CD4-positive, alpha-beta memory T cell (primary cell): ENCODE measurements at regions not wholly inside any gene's neighbourhood (a gene's known extent, or its start where the extent isn't known, plus 50 kb on each side); places are given as distances from the start of the nearest gene placed in this dataset.

ENCODE experiments used
- CTCF ChIA-PET: fragments of 350-600 bp; sonication (Branson Sonifier 250); formaldehyde crosslinking; loops from one replicate; lab custom pipeline; 2021; ENCODE audit warnings: inconsistent platforms; ENCODE audit not compliant: partially characterized antibody; lab: Charles Lee
- POLR2A ChIA-PET: fragments of 350-600 bp; sonication (Branson Sonifier 250); formaldehyde crosslinking; loops from one replicate; lab custom pipeline; 2021; ENCODE audit not compliant: partially characterized antibody; lab: Charles Lee
- DNase-seq, 5 donors: peaks; one replicate each; pipeline versions ENCODE4 v3.0.0 to v3.0.0-alpha.2; 2020 to 2022; ENCODE audit warnings: mixed read lengths in 1 of 5
- H3K27ac ChIP-seq: one replicate; pipeline ENCODE4 v1.7.0; 2013; ENCODE audit warnings: low read depth, low read length
- H3K27me3 ChIP-seq: 2 replicates; pipeline ENCODE4 v1.7.0; 2013; ENCODE audit warnings: mild to moderate bottlenecking, low read length, moderate library complexity; ENCODE audit not compliant: insufficient read depth
- H3K36me3 ChIP-seq: 2 replicates; pipeline ENCODE4 v1.7.0; 2013; ENCODE audit warnings: mild to moderate bottlenecking, low read length, moderate library complexity; ENCODE audit not compliant: insufficient read depth
- H3K4me1 ChIP-seq: 2 replicates; pipeline ENCODE4 v1.7.0; 2013; ENCODE audit warnings: mild to moderate bottlenecking, low read length, moderate library complexity; ENCODE audit not compliant: insufficient read depth
- H3K4me3 ChIP-seq, 2 donors: one replicate each; pipeline ENCODE4 v1.7.0; 2013; ENCODE audit warnings: low read length in 2 of 2, mild to moderate bottlenecking in 1 of 2
- H3K9me3 ChIP-seq, 2 donors: one replicate each; pipeline ENCODE4 v1.7.0; 2013; ENCODE audit warnings: low read length in 2 of 2, control low read depth in 1 of 2; ENCODE audit not compliant: control insufficient read depth in 1 of 2
- H3K27ac Mint-ChIP-seq, 7 donors: one replicate each; pipeline ENCODE4 v1.8.0; 2020 to 2021; ENCODE audit warnings: mixed read lengths in 7 of 7, mild to moderate bottlenecking in 6 of 7, inconsistent platforms in 3 of 7, moderate library complexity in 3 of 7
- H3K27me3 Mint-ChIP-seq, 2 donors: one replicate each; pipeline ENCODE4 v1.8.0; 2020 to 2021; ENCODE audit warnings: mixed read lengths in 2 of 2
- H3K36me3 Mint-ChIP-seq, 2 donors: one replicate each; pipeline ENCODE4 v1.8.0; 2020 to 2021; ENCODE audit warnings: mixed read lengths in 2 of 2, inconsistent platforms in 1 of 2, mild to moderate bottlenecking in 1 of 2
- H3K4me1 Mint-ChIP-seq, 4 donors: one replicate each; pipeline ENCODE4 v1.8.0; 2020 to 2021; ENCODE audit warnings: mixed read lengths in 4 of 4, mild to moderate bottlenecking in 1 of 4
- H3K4me3 Mint-ChIP-seq, 8 donors: one replicate each; pipeline ENCODE4 v1.8.0; 2020 to 2021; ENCODE audit warnings: mixed read lengths in 8 of 8, mild to moderate bottlenecking in 7 of 8, moderate library complexity in 6 of 8, inconsistent platforms in 3 of 8
- H3K9me3 Mint-ChIP-seq, 8 donors: one replicate each; pipeline ENCODE4 v1.8.0; 2020 to 2021; ENCODE audit warnings: mixed read lengths in 8 of 8, mild to moderate bottlenecking in 5 of 8, inconsistent platforms in 3 of 8, moderate library complexity in 1 of 8
- intact Hi-C: fragments of 100-400 bp; cut with micrococcal nuclease; formaldehyde crosslinking; loops from one replicate; pipeline ENCODE4 v1.15.1; 2023

DNA sequence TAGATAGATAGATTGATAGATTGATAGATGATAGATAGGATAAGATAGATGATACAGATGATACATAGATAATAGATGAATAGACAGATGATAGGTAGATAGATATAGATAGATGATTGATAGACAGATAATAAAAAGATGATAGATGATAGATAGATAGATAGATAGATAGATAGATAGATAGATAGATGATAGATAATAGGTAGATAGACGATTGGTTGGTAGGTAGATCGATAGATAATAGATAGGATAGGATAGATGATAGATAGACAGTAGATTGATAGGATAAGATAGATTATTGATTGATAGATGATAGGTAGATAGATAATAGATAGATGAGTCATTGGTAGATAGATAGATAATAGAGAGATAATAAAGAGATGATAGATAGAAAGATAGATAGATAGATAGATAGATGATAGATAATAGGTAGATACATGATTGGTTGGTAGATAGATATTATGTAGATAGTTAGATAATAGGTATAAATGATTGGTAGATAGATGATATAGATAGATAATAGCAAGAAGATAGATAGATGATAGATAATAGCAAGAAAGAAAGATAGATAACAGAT is 109.4 kb upstream of the C16orf82 start:
- Histone ChIP-seq H3K4me1 (no peaks in the 10 kb centered on the region), H3K4me3 (no peak overlapping the region), H3K36me3 (no peaks in the 10 kb centered on the region), H3K27me3 (no peaks in the 10 kb centered on the region), H3K9me3 (no peaks in the 10 kb centered on the region), H3K27ac (no peak overlapping the region)
- no peak for DNase-seq
- Mint-ChIP-seq H3K4me3 (no peak overlapping the region), H3K27ac (no peak overlapping the region), H3K27me3 (peaks cover 10 to 21% of the 10 kb centered on the region in 2 donors), H3K36me3 (no peaks in the 10 kb centered on the region), H3K4me1 (peaks cover 0 to 7% (median 0%) of the 10 kb centered on the region in 4 donors), H3K9me3 (peaks cover 0 to 2% (median 0%) of the 10 kb centered on the region in 8 donors)
- ChIA-PET POLR2A (no interaction called here), CTCF (no interaction called here)
- intact Hi-C loops: no loop called here

- H3K27me3 Mint-ChIP-seq: peaks cover 7 to 15% of the 10 kb centered on the region in 2 donors
- H3K27me3 ChIP-seq: no peaks in the 10 kb centered on the region
- H3K4me3 ChIP-seq: no peak overlapping the region
- H3K9me3 Mint-ChIP-seq: no peaks in the 10 kb centered on the region
- no peaks in the 10 kb centered on the region for H3K36me3 ChIP-seq
- POLR2A ChIA-PET: no interaction called here
- no peaks in the 10 kb centered on the region for H3K4me1 ChIP-seq
- H3K4me1 Mint-ChIP-seq: peaks cover 0 to 7% (median 0%) of the 10 kb centered on the region in 4 donors
- no peaks in the 10 kb centered on the region for H3K36me3 Mint-ChIP-seq
- no peaks in the 10 kb centered on the region for H3K9me3 ChIP-seq
- no peak overlapping the region for H3K4me3 Mint-ChIP-seq
- intact Hi-C loops: no loop called here
- H3K27ac ChIP-seq: no peak overlapping the region
- CTCF ChIA-PET: no interaction called here
- no peak for DNase-seq
- H3K27ac Mint-ChIP-seq: no peak overlapping the region
These were observed 107.2 kb upstream of the C16orf82 start for GRCh38 chr16:26959416-26960009.

GRCh38 chr16:26961459-26961858 is 105.3 kb upstream of the C16orf82 start:
- H3K9me3 Mint-ChIP-seq: no peaks in the 10 kb centered on the region
- H3K4me1 ChIP-seq: no peaks in the 10 kb centered on the region
- peaks cover 0 to 7% (median 0%) of the 10 kb centered on the region in 4 donors for H3K4me1 Mint-ChIP-seq
- H3K36me3 ChIP-seq: no peaks in the 10 kb centered on the region
- no peak overlapping the region for H3K4me3 ChIP-seq
- intact Hi-C loops: no loop called here
- DNase-seq: no peak
- H3K4me3 Mint-ChIP-seq: no peak overlapping the region
- POLR2A ChIA-PET: no interaction called here
- no peak overlapping the region for H3K27ac ChIP-seq
- no peaks in the 10 kb centered on the region for H3K9me3 ChIP-seq
- H3K27me3 Mint-ChIP-seq: peaks cover 11 to 13% of the 10 kb centered on the region in 2 donors
- H3K36me3 Mint-ChIP-seq: no peaks in the 10 kb centered on the region
- CTCF ChIA-PET: no interaction called here
- H3K27ac Mint-ChIP-seq: peak overlapping the region in 1 of 7 donors; percentile 9
- no peaks in the 10 kb centered on the region for H3K27me3 ChIP-seq

DNA sequence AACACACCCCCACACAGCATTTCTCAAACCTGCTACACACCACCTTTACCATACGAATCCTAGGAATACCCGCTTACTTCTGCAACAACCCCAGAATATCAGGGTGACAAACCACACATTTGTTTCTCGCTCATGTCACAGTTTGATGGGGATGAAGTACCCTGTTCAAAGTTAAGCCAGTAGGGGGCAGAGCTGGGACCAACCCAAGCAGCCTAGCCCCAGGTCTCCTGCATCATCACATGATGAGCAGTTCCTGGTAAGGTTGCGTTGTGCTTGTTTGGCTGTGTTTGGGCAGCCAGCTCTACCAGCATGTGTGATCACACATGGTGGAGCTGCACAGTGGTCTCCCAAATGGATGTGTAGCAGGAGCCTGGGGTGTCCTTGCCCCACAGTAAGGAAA is 103.6 kb upstream of the C16orf82 start:
- Mint-ChIP-seq H3K4me1 (peaks cover 0 to 7% (median 0%) of the 10 kb centered on the region in 4 donors), H3K27ac (no peak overlapping the region), H3K9me3 (no peaks in the 10 kb centered on the region), H3K27me3 (peaks cover 11 to 13% of the 10 kb centered on the region in 2 donors), H3K4me3 (no peak overlapping the region), H3K36me3 (no peaks in the 10 kb centered on the region)
- Histone ChIP-seq H3K4me1 (no peaks in the 10 kb centered on the region), H3K27me3 (no peaks in the 10 kb centered on the region), H3K9me3 (no peaks in the 10 kb centered on the region), H3K4me3 (no peak overlapping the region), H3K27ac (no peak overlapping the region), H3K36me3 (no peaks in the 10 kb centered on the region)
- intact Hi-C loops: no loop called here
- ChIA-PET POLR2A (interaction anchor here (0.5 kb wide), 1 partner anchor 187 kb away, joined by 3 read pairs; no protein-coding TSS in a partner anchor), CTCF (no interaction called here)
- peak in 2 of 5 donors; percentile 1 to 2 for DNase-seq

DNA sequence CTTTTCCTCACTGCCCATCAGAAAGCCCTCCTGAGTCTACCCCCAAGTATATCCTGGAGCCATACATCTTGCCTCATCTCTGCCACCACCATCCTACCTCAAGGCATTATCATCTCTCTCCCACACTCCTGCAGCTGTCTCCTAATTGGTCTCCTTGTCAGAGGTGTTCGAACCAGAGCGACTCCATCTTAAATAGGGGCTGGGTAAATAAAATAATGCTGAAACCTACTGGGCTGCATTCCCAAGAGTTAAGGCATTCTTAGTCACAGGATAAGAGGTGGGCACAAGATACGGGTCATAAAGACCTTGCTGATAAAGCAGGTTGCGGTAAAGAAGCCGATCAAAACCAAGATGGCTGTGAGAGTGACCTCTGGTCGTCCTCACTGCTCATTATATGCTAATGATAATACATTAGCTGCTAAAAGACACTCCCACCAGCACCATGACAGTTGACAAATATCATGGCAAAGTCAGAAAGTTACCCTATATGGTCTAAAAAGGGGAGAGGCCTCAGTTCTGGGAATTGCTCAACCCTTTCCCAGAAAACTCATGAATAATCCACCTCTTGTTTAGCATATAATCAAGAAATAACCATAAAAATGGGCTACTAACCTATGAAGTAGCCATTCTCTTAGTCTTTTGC is 97.0 kb upstream of the C16orf82 start:
- Histone ChIP-seq H3K9me3 (no peaks in the 10 kb centered on the region), H3K4me1 (no peaks in the 10 kb centered on the region), H3K27me3 (no peaks in the 10 kb centered on the region), H3K4me3 (no peak overlapping the region), H3K36me3 (no peaks in the 10 kb centered on the region), H3K27ac (no peak overlapping the region)
- Mint-ChIP-seq H3K9me3 (no peaks in the 10 kb centered on the region), H3K27me3 (peaks cover 0 to 4% of the 10 kb centered on the region in 2 donors), H3K36me3 (no peaks in the 10 kb centered on the region), H3K4me3 (no peak overlapping the region), H3K27ac (no peak overlapping the region), H3K4me1 (no peaks in the 10 kb centered on the region)
- DNase-seq: no peak
- ChIA-PET CTCF (no interaction called here), POLR2A (no interaction called here)
- intact Hi-C loops: no loop called here

GRCh38 chr16:26970292-26970691 is 96.4 kb upstream of the C16orf82 start:
- H3K4me3 ChIP-seq: no peak overlapping the region
- no peak overlapping the region for H3K27ac ChIP-seq
- POLR2A ChIA-PET: no interaction called here
- CTCF ChIA-PET: no interaction called here
- intact Hi-C loops: no loop called here
- no peaks in the 10 kb centered on the region for H3K9me3 ChIP-seq
- H3K27me3 Mint-ChIP-seq: peaks cover 2 to 9% of the 10 kb centered on the region in 2 donors
- H3K9me3 Mint-ChIP-seq: peaks cover 0 to 5% (median 0%) of the 10 kb centered on the region in 8 donors
- H3K27me3 ChIP-seq: no peaks in the 10 kb centered on the region
- no peaks in the 10 kb centered on the region for H3K36me3 ChIP-seq
- no peak overlapping the region for H3K27ac Mint-ChIP-seq
- H3K4me3 Mint-ChIP-seq: no peak overlapping the region
- H3K4me1 Mint-ChIP-seq: no peaks in the 10 kb centered on the region
- H3K4me1 ChIP-seq: no peaks in the 10 kb centered on the region
- H3K36me3 Mint-ChIP-seq: no peaks in the 10 kb centered on the region
- no peak for DNase-seq

- CTCF ChIA-PET: no interaction called here
- no peak overlapping the region for H3K4me3 Mint-ChIP-seq
- no peaks in the 10 kb centered on the region for H3K36me3 Mint-ChIP-seq
- POLR2A ChIA-PET: no interaction called here
- peaks cover 0 to 6% (median 0%) of the 10 kb centered on the region in 8 donors for H3K9me3 Mint-ChIP-seq
- no peak overlapping the region for H3K27ac ChIP-seq
- H3K4me1 ChIP-seq: no peaks in the 10 kb centered on the region
- H3K4me3 ChIP-seq: no peak overlapping the region
- H3K27ac Mint-ChIP-seq: no peak overlapping the region
- H3K9me3 ChIP-seq: no peaks in the 10 kb centered on the region
- peaks cover 10 to 25% of the 10 kb centered on the region in 2 donors for H3K27me3 Mint-ChIP-seq
- H3K27me3 ChIP-seq: no peaks in the 10 kb centered on the region
- no peaks in the 10 kb centered on the region for H3K36me3 ChIP-seq
- no peak for DNase-seq
- intact Hi-C loops: no loop called here
- peaks cover 0 to 2% (median 0%) of the 10 kb centered on the region in 4 donors for H3K4me1 Mint-ChIP-seq
These were observed 89.9 kb upstream of the C16orf82 start for GRCh38 chr16:26976873-26977272.
